ENCODE measurements at regions not wholly inside any gene's neighbourhood (a gene's known extent, or its start where the extent isn't known, plus 50 kb on each side); places are given as distances from the start of the nearest gene placed in this dataset.

DNA sequence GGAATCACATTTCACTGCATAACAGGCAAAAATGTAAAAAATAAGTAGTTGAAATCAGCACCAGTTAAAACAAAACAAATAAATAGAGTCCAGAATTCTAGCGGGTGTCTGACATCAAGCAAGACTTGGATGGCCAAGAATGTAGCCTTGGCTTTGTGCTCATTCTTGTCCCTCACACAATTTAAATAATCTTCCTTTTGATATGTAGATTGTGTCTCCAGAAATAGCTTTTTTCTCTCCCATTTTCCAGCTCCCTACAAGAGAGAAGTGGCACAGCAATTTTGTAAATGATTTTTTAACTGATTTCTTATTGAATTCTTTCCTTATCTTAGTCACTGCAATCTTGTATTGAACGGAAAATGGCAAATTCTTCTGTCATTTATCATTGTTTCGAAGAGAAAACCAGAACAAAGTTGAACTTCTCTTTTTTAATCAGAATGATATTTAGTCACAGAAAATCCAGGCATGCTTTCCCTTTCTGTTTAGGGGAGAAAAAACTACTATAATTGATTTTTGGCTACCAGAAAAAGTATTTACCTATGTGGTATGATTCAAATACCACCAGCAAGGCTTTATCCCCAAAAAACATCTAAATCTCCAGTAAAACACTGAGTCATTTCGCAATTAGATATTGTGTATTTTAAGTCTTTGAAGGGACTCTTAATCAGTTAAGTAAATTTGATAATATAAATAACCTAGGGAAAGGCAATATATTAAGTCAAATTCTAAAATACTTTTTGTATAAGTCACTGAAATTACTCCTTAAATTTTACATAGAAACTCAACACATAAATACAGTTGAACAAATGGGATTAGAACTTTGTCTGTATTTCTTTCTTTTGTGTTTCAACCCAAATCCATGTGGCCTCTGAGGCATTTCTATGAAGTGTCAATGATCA lies 481.7 kb downstream of the GBE1 start:
- no peak for DNase-seq (ENCODE audit: low read depth)

DNA sequence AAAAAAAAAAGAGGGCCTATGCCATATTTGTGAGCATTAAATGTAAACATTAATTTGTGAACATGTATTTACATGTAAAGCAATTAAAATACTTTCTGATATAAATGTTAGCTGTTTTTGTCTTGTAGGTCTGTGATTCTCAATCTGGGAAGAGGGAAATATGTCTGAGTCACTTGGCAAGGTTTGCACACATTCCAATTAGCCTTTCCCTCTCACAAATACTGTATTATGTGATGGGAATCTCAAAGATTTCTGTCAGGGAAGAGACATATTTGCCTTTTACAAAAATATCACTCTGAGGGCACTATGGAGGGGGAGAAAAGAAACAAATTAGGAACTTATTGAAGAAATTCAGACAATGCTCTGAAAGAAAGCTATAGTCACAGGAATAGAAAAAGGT lies 483.6 kb downstream of the GBE1 start:
- DNase-seq (ENCODE audit: low read depth) = no peak

DNA sequence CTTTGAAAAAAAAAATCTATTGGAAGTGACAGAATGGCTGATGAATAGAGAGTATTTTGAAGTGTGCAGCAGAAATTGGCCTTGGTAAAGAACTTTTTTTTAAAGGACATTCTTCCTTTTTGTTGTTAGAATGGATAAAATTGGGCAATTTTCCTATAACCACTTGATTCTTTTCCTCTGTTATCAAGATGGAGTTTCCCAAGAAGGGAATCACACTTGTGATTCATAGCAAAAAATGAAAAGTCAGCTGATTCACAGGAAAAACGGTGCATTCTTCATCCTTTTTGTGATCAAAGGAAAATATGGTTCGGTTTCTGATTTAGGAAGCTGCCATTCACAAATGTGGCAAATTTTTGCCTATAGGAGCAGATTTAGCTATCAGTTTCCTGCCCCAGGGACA lies 486.8 kb downstream of the GBE1 start:
- no peak for DNase-seq (ENCODE audit: low read depth)

DNA sequence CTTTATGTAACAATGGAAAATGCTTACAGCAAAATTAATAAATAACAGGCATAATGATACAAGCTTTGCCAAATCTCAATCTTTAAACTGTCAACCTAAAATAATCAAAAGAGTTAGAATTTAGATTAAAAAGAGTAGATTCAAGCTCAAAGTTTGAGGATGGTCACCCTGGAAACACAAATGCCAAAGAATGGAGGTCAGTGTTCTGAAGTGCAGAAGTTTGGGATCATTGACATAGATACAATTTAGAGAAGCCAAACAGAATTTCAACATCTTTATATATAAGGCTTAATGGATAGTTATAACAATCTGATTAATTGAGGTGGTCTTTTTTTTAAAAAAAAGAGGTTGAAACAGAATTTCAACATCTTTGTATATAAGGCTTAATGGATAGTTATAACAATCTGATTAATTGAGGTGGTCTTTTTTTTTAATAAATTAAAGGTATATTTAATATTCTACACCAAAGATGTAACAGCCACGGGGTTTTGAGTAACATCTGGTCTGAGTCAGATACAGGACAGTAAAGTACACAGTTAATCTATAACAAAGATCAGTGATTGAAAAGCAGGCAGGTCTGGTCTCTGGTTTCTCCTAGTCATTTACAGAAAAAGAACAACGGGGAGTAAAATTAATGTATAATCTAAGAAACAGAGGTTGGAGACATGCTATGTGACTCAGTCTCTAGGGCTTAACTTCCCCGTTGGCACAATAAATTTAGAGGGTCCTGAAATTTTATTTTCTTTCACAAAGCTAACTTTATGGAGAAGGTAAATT lies 490.7 kb downstream of the GBE1 start:
- no peak for DNase-seq (ENCODE audit: low read depth)

DNA sequence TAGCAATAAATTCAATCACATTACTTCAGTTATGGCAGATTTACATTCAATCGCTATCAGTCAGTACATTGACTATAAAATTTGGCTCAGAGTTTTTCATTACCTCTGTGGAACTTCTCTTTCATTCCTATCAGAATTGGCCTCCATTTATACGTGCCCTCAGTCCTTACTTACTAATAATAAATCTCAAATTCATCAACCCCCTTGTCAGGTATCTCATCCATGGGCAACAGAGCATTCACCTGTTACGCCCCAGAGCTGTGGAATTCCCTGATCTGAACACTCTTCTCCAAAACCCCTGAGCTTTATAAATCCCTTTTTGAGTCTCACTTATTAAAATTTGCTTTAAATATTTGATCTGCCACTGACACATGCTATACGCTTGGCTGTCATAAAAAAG lies 492.9 kb downstream of the GBE1 start:
- DNase-seq (ENCODE audit: low read depth) = no peak

DNA sequence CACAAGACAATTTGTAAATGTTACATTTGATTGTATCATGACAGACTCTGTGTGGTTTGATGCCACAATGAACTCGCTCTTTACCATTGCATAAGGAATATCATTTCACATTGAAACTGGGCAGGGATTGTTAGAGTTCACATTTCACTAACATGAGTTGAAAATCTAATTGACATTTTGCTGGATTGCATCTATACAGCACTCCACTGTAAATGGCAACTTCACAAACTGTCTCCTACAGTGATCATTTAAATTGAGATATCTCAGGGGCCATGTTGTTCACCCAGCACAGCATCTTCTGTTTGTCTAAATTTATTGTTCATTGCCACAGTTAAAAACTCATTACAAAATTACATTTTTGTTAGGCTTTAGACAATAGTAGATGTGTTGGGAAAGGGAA lies 499.4 kb downstream of the GBE1 start:
- DNase-seq (ENCODE audit: low read depth) = no peak

DNA sequence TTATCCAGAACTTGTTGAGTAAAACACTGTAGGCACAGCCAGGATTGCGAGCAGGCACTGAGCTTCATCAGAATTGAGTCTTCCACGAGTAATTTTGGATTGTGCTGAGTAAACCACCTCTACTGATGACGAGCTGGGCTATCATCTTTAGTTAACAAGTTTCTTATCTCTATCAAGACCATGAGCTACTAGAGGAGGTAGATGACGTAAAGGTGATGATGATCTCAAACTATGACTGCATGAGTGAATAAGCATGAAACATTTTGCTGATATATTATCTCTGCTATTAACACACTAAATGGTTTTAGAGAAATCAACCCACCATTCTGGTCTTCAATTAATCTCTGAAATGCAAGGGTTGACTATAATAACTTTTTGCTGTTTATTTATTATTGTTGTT lies 506.0 kb downstream of the GBE1 start:
- DNase-seq (ENCODE audit: low read depth) = no peak

DNA sequence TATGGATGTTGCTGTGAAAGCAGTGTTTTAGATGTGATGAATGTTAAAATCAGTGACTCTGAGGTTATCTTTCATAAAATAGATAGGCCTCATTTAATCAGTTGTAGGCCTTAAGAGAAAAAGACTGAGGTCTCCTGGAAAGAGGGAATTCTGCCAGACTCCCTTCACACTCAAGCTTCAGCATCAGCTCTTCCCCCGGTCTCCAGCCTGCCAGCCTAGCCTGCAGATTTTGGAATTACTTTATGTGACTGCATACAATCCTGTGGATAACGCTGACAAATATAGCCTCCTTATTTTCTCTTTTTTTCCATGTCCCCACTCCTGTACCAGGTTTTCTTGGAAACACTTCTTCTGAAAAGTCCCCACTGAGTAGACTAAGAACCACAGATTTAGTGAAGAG lies 510.3 kb downstream of the GBE1 start:
- no peak for DNase-seq (ENCODE audit: low read depth)

DNA sequence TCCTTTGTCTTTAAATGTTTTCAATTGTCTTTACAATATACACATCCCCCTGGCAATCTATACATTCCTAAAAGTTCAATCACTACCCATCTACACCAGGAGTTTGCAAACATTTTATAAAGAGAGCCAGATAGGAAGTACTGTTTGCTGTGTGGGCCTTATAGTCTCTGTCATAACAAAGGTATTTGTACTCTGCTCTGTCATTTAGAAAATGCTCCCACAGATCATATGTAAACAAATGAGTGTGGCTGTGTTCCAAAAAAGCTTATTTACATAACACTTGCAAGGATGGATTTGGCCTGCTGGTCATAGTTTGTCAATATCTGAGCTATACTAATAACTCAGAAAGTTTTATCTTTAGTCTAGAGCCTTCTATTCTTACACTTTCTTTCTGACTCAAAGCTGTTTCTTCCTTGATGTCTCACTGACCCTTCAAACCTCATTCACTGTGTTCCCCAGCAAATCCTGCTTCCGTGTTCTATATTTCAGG lies 511.9 kb downstream of the GBE1 start:
- DNase-seq (ENCODE audit: low read depth) = no peak

DNA sequence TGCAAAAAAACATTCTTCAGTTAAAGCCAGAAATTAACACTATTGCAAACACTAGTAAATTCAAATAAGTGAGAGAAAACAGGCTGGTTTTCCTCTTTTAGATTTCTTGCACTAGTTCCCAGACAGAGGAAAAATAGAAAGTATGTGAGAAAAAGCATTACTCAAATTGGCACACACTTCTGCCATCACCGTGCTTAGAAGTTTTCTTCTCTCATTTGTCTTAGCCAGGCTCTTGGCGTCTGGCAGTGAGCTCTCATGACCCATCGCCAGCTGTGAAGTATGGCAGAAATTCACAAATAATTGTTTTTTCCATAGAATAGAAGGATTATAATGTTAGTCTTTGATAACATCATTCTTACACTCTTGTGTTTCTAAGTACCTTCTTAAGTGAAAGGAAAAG lies 515.9 kb downstream of the GBE1 start:
- no peak for DNase-seq (ENCODE audit: low read depth)

DNA sequence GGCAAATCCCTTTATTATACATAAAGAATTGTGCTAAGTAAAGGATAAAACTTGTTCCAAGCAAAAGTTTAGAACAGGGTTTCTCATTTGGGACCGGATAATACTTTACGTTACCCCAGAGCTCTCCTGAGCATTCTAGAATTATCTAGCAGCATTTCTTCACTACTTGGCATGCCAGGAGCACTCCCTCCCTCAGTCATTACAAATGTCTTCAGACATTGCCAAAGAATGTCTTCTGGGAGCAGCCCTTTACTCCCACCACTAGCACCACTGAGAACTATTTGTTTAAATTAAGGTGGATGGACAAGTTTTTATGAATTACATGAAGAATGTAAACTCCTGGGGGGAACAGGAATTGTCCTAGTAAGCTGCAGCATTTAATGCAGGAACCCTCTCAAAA lies 516.4 kb downstream of the GBE1 start:
- DNase-seq (ENCODE audit: low read depth) = no peak

DNA sequence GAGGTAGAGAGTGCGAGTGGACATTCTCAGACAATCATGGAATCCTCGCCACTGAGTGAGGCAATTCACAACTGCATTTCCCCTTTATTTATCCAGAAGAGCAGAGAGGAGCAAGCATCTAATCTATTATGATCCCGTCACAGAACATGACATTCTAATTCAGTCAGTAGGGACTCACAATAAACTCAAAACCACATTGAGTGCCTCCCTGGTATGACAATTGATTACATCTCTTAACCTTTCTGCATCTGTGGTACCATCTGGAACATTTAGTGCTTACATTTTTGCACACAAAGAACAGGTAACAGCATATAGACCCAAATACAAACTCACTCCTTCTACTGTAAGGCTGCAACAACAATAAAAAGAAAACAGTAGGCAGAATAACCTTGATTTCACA lies 517.2 kb downstream of the GBE1 start:
- no peak for DNase-seq (ENCODE audit: low read depth)

DNA sequence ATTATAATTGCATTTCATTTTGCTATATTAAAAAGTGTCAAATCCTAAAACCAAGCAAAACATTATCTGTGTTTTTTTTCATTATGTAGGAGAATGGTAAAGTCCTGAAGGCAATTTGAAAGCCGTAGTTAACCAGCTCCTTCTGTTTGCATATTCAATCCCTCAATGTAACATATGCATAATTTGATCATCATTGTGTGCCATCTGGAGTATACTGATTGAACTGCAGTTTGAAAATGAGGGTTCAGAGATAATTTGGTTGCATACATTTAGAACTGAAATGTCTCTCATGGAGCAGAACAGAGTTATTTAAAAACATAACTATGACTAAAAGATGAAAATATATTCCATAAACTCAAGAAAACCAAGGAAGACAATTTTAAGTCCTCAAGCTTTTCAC lies 518.6 kb downstream of the GBE1 start:
- no peak for DNase-seq (ENCODE audit: low read depth)

DNA sequence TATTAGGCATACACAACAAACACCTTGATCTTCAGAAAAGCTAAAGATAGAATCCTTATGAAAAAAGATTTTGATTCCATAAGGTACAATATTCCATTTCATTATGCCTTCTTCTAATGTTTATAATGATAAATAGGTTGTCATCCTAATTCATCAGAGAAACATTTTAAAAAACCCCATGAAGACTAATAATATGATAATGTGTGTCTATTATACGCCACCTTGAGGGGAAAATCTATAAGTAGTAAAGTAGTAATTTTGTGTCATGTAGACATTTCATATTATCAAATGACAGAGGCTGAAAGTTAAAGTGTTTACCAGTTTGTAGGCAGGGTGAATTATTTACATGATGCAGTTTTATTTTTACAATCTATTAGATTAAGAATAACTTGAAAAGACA lies 524.3 kb downstream of the GBE1 start:
- DNase-seq (ENCODE audit: low read depth) = no peak

DNA sequence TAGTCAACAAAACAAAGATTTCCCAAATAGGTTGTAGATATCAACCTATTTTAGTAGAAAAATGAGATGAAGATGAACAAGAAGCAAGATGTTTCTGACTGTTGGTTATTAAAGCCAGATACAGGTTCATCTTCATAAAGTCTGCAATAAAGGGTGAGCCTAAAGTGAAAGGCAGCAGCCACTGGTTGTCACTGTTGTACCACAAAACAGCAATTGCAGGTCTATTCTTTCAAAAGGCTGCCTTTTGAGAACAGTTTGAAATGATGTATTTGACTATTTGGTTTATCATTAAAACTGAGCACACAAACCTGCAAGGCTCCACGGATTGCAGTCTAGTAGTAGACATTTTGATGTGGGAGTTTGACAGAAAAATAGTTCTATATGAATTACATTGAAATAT lies 543.4 kb downstream of the GBE1 start:
- DNase-seq (ENCODE audit: low read depth) = no peak

DNA sequence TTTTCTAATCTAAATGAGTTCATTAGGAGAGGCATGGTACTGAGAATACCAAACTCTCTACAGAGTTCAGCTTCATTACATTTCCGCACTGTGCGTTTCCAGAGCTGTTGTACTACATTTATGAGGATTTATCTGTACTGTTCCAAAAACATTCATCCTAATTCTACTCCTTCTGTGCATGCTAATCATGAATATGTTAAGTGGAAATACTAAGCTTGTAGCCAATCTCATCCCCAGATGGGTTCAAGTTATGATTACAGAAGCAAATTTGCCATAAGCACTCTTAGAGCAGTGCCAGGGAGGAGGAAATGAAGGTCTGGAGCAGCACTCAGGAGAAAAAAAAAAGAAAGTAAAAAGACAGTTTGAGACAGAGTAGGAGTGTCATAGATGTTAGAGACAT lies 544.3 kb downstream of the GBE1 start:
- no peak for DNase-seq (ENCODE audit: low read depth)

DNA sequence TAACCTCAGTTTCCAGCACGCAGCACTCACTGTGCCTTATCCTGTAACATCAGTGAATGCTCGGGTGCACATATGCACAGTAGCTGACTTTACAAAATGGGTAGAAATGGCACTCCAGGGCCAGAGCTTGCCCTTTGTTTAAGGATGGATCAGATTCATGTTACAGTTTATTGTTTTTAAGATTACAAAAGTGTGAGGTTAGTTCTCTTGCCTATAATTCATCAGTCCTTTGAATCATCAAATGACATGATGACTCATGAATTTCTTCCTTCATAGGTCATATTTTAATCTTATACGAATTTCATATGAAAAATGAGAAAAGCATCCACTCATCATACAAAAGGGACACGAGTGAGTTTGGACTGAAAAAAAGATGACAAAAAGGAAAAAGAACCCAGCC lies 545.3 kb downstream of the GBE1 start:
- no peak for DNase-seq (ENCODE audit: low read depth)

DNA sequence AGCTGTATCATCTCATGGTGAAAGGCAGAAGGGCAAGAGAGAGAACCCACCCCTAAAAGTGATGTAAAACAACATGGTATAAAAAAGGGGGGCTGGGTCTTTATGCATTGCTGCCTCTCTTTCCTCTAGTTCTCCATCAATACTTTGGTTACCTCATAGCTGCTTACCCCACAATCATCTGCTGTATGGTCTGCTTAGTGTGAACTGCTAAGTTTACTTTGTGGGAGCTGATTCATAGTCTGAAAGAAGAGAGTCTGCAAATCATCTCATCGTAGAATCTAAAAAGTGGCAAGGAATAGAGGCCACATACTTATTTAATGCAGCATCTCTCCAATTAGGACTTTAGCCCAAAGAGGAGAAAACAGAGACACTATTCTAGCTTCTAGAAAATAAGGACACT lies 546.8 kb downstream of the GBE1 start:
- DNase-seq (ENCODE audit: low read depth) = no peak

DNA sequence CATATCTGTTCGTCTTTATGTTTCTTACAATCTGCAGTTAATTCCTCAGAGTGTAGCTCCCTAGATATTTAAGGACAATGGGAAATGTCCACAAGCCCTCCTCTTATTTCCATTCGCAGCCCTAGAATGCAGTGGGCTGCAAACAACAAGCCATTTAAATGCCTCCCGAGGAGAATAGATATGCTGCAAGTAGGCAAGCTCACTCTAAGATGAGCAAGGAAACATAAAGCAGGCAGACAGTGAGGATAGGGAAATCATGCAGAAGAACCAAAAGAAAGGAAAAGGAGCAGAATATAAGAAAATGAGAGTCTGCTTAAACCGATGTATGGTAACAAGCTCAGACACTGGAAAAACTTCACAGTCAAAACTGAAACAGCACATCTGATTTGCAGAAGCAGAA lies 561.9 kb downstream of the GBE1 start:
- DNase-seq (ENCODE audit: low read depth) = no peak

DNA sequence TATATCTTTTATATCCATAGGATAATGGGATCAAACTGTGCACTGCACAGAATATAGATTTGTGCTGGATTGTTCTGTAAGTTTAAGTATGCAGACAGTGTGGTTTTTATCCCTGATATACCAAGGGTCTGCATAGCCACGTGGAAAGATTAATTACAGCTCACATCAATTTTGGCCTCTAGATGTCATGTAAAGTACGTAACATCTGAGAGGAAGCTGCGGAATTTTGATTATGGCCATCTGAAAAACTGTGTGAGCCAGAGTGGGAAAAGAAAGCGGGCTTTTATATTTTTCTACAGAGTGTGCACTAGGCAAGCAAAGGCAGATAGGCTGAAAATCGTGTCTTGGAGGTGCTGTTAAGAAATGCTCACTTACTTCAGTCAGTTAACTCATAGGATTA lies 562.7 kb downstream of the GBE1 start:
- DNase-seq (ENCODE audit: low read depth) = no peak

DNA sequence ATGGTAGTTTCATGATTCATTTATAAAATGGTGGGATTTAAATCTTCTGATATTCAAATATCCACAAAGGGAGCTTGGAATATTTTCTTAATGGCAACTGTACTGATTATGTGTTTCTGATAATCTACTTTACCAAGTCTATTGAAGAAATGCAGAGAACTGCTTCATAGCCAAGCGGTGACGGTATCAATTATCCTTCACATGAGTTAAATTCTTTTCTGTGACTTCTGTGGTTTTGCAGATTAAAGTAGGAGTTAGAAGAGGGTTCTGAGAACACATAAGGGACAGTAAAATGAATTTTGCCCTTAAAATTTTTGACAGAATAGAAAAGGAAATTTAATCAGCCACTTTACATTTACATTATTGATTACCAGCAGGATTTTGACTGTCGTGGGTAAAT lies 563.2 kb downstream of the GBE1 start:
- no peak for DNase-seq (ENCODE audit: low read depth)

DNA sequence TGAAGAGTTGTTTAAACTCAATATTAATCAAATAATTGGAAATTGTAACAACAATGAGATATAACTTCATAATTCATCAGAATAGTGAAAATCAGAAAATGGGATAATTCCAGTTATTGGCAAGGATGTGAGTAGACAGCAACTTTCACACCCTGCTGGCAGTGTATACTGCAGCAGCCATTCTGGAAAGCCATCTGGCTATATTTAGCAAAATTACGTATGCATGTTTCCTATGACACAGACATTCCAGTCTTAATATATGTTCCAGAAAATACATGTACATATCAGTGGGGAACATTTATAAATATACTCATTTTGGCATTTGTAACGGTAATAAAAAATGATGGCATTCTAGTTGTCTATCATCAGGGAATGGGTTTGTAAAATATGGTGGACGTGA lies 564.1 kb downstream of the GBE1 start:
- no peak for DNase-seq (ENCODE audit: low read depth)

DNA sequence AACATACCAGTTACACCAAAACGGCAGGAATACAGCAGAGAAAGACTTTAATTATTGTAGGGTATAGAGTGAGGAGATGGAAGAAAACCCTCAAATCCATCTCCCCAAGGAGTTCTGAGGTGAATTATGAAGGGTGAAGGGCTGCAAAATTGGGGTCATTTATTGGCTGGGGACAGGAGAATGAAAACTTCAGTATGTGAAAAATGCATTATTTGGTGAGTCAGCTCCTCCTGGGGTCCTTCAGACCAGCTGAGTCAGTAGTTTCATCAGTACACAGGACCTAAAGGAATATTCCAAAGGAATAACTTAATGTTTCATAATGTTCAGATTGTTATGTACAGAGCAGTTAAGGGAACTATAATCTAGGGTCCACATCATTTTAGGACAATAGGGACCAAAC lies 566.0 kb downstream of the GBE1 start:
- no peak for DNase-seq (ENCODE audit: low read depth)

DNA sequence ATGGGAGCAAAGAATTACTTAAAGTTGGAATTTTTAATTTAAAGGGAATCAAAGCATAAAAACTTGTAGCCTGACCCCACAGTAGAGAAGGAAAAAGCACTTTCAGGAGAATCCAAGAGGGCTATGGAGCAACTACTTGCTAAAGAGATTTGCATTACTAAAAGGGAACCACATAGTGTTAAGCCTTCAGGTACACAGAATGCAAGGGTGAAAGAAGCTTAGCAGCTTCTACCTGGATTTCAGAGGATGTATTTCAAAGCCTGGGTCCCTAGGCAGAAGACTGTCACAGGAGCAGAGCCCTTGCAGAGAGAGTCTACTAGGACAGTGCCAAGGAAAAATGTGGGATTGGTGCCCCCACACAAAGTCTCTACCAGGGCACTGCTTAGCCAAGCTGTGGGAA lies 575.0 kb downstream of the GBE1 start:
- no peak for DNase-seq (ENCODE audit: low read depth)
